GM18907 (cell line): ENCODE measurements at regions not wholly inside any gene's neighbourhood (a gene's known extent, or its start where the extent isn't known, plus 50 kb on each side); places are given as distances from the start of the nearest gene placed in this dataset.
"Not testable (repeated sequence)": the region's sequence is repeated elsewhere in the genome, so short reads cannot be mapped to it uniquely, and the experiment has no call there.

Experiments used
- ATAC-seq: cut with Tn5 transposase; IDR thresholded peaks from one replicate; pipeline ENCODE4 v1.9.1; 2021; ENCODE audit warnings: mild to moderate bottlenecking, moderate library complexity; ENCODE audit not compliant: unreplicated experiment

- ATAC-seq: not testable (repeated sequence)
Observed at GRCh38 chr2:131824986-131825385, 297.3 kb downstream of the CCDC74A start.

- no peak for ATAC-seq
Observed at GRCh38 chr2:131827481-131828163, 299.9 kb downstream of the CCDC74A start.

- ATAC-seq: no peak
Observed at GRCh38 chr2:131828164-131828561, 300.5 kb downstream of the CCDC74A start.

GRCh38 chr2:131828633-131829455 lies 301.2 kb downstream of the CCDC74A start:
- not testable (repeated sequence) for ATAC-seq

- not testable (repeated sequence) for ATAC-seq
Observed at GRCh38 chr2:131829456-131830241, 302.0 kb downstream of the CCDC74A start.

GRCh38 chr2:131830242-131830945 lies 302.7 kb downstream of the CCDC74A start:
- ATAC-seq: not testable (repeated sequence)

GRCh38 chr2:131830946-131831310 lies 303.2 kb downstream of the CCDC74A start:
- ATAC-seq: not testable (repeated sequence)

- not testable (repeated sequence) for ATAC-seq
Observed at GRCh38 chr2:131831450-131832208, 303.9 kb downstream of the CCDC74A start.

GRCh38 chr2:131832209-131832780 lies 304.6 kb downstream of the CCDC74A start:
- ATAC-seq: not testable (repeated sequence)

GRCh38 chr2:131832917-131833316 lies 305.2 kb downstream of the CCDC74A start:
- not testable (repeated sequence) for ATAC-seq

GRCh38 chr2:131833367-131834202 lies 305.9 kb downstream of the CCDC74A start:
- ATAC-seq: not testable (repeated sequence)

- ATAC-seq: not testable (repeated sequence)
Observed at GRCh38 chr2:131834203-131835020, 306.7 kb downstream of the CCDC74A start.

GRCh38 chr2:131835022-131835421 lies 307.3 kb downstream of the CCDC74A start:
- ATAC-seq: not testable (repeated sequence)

- ATAC-seq: no peak
Observed at GRCh38 chr2:131835621-131836091, 308.0 kb downstream of the CCDC74A start.

- ATAC-seq: not testable (repeated sequence)
Observed at GRCh38 chr2:131836116-131836515, 308.4 kb downstream of the CCDC74A start.

- ATAC-seq: not testable (repeated sequence)
Observed at GRCh38 chr2:131844044-131844443, 316.4 kb downstream of the CCDC74A start.

- peak; percentile 67 for ATAC-seq
Observed at GRCh38 chr2:131856202-131856601, 305.6 kb downstream of the ANKRD30BL start.

GRCh38 chr2:131858197-131858596 lies 303.6 kb downstream of the ANKRD30BL start:
- not testable (repeated sequence) for ATAC-seq
